HG03039 (cell line): ENCODE measurements at regions not wholly inside any gene's neighbourhood (a gene's known extent, or its start where the extent isn't known, plus 50 kb on each side); places are given as distances from the start of the nearest gene placed in this dataset.

Experiments used
- ATAC-seq: cut with Tn5 transposase; IDR thresholded peaks from one replicate; pipeline ENCODE4 v1.9.1; 2021; ENCODE audit warnings: mild to moderate bottlenecking, moderate library complexity; ENCODE audit not compliant: unreplicated experiment

GRCh38 chr1:201705389-201705788 is 123.6 kb upstream of the IPO9 start:
- no peak for ATAC-seq

- ATAC-seq: no peak
Observed at GRCh38 chr1:201706109-201706508, 122.8 kb upstream of the IPO9 start.

GRCh38 chr1:201707027-201707426 is 121.9 kb upstream of the IPO9 start:
- no peak for ATAC-seq

- ATAC-seq: no peak
Observed at GRCh38 chr1:201707656-201708055, 121.3 kb upstream of the IPO9 start.

- no peak for ATAC-seq
Observed at GRCh38 chr1:201708085-201708512, 120.9 kb upstream of the IPO9 start.

GRCh38 chr1:201708691-201709090 is 120.3 kb upstream of the IPO9 start:
- ATAC-seq: no peak

GRCh38 chr1:201709564-201710295 is 119.2 kb upstream of the IPO9 start:
- peak; percentile 68 for ATAC-seq

GRCh38 chr1:201710632-201711597 is 118.0 kb upstream of the IPO9 start:
- no peak for ATAC-seq

GRCh38 chr1:201711811-201712210 is 117.1 kb upstream of the IPO9 start:
- no peak for ATAC-seq

- no peak for ATAC-seq
Observed at GRCh38 chr1:201712387-201713085, 116.4 kb upstream of the IPO9 start.

GRCh38 chr1:201713086-201713810 is 115.7 kb upstream of the IPO9 start:
- ATAC-seq: no peak

- no peak for ATAC-seq
Observed at GRCh38 chr1:201714542-201715329, 114.2 kb upstream of the IPO9 start.

- no peak for ATAC-seq
Observed at GRCh38 chr1:201715351-201715750, 113.6 kb upstream of the IPO9 start.

- ATAC-seq: no peak
Observed at GRCh38 chr1:201715801-201716741, 112.9 kb upstream of the IPO9 start.

- no peak for ATAC-seq
Observed at GRCh38 chr1:201716742-201717135, 112.2 kb upstream of the IPO9 start.

- ATAC-seq: no peak
Observed at GRCh38 chr1:201717286-201717685, 111.7 kb upstream of the IPO9 start.

- ATAC-seq: no peak
Observed at GRCh38 chr1:201718346-201719202, 110.4 kb upstream of the IPO9 start.
